Activated CD4-positive, alpha-beta T cell treated with anti-CD3 and anti-CD28 coated beads for 36 hours (primary cell): ENCODE measurements at regions not wholly inside any gene's neighbourhood (a gene's known extent, or its start where the extent isn't known, plus 50 kb on each side); places are given as distances from the start of the nearest gene placed in this dataset.
"Not testable (repeated sequence)": the region's sequence is repeated elsewhere in the genome, so short reads cannot be mapped to it uniquely, and the experiment has no call there.

Source experiments
- ATAC-seq: fragments of 200-7000 bp; cut with Tn5 transposase; one replicate; pipeline ENCODE4 v1.10.0; 2021; ENCODE audit warnings: mild to moderate bottlenecking, moderate library complexity
- CTCF ChIA-PET: fragments of 350-600 bp; sonication (Branson Sonifier 250); formaldehyde crosslinking; loops from one replicate; lab custom pipeline; 2021; ENCODE audit warnings: antibody characterized with exemption; lab: Charles Lee
- POLR2A ChIA-PET: fragments of 350-600 bp; sonication (Branson Sonifier 250); formaldehyde crosslinking; loops from one replicate; lab custom pipeline; 2021; ENCODE audit warnings: antibody characterized with exemption, inconsistent platforms; lab: Charles Lee
- DNase-seq: peaks from one replicate; pipeline ENCODE4 v3.0.0-alpha.2; 2020
- H3K27ac Mint-ChIP-seq: one replicate; pipeline ENCODE4 v1.8.0; 2021; ENCODE audit warnings: mixed read lengths
- H3K27me3 Mint-ChIP-seq: one replicate; pipeline ENCODE4 v1.8.0; 2021; ENCODE audit warnings: mixed read lengths
- H3K36me3 Mint-ChIP-seq: one replicate; pipeline ENCODE4 v1.8.0; 2021; ENCODE audit warnings: low read depth, mixed read lengths
- H3K4me1 Mint-ChIP-seq: one replicate; pipeline ENCODE4 v1.8.0; 2021; ENCODE audit warnings: mixed read lengths
- H3K4me3 Mint-ChIP-seq: one replicate; pipeline ENCODE4 v1.8.0; 2021; ENCODE audit warnings: mild to moderate bottlenecking, moderate library complexity, mixed read lengths
- H3K9me3 Mint-ChIP-seq: one replicate; pipeline ENCODE4 v1.8.0; 2021; ENCODE audit warnings: low read depth, mixed read lengths
- intact Hi-C, 2 experiments: fragments of 100-400 bp; cut with DNase I in 1 of 2; cut with micrococcal nuclease in 1 of 2; formaldehyde crosslinking; loops; one replicate each; pipeline versions ENCODE4 v1.14.2 to v1.15.1; 2022 to 2024; cut with DNase I, micrococcal nuclease

GRCh38 chr10:121262774-121263430 lies 335.3 kb downstream of the FGFR2 start:
- Mint-ChIP-seq H3K4me3 (no peak overlapping the region), H3K27ac (no peak overlapping the region), H3K27me3 (no peaks in the 10 kb centered on the region), H3K36me3 (no peaks in the 10 kb centered on the region), H3K9me3 (no peaks in the 10 kb centered on the region), H3K4me1 (no peaks in the 10 kb centered on the region)
- intact Hi-C loops, result no loop called here
- ChIA-PET CTCF (interaction anchor here (0.6 kb wide), 1 partner anchor 198 kb away, joined by 3 read pairs; no protein-coding TSS in a partner anchor), POLR2A (no interaction called here)
- ATAC-seq (no peak), DNase-seq (no peak)

DNA sequence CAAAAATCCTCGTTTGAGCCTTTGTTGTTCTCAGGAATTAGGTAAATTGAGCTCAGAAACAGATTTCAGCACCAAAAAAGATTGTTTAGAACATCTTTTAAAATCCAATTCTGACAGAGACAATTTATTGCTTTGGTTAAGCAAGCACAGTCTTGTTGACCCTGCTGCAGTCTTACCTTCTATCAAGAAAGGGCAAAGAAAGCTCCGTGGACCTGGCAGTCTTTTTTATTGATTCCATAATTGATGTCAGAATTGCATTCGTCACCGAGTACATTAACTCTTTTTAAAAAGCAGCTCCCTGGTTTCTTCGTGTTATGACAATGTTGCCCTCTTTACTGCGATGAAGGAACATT lies 334.8 kb downstream of the FGFR2 start:
- intact Hi-C loops, result no loop called here
- ChIA-PET CTCF (interaction anchor here (0.6 kb wide), 2 partner anchors 197 to 807 kb away, joined by 3 read pairs; no protein-coding TSS in a partner anchor), POLR2A (no interaction called here)
- H3K9me3 Mint-ChIP-seq, result no peaks in the 10 kb centered on the region
- no peak for DNase-seq
- H3K4me3 Mint-ChIP-seq, result no peak overlapping the region
- no peak overlapping the region for H3K27ac Mint-ChIP-seq
- no peaks in the 10 kb centered on the region for H3K4me1 Mint-ChIP-seq
- ATAC-seq, result no peak
- no peaks in the 10 kb centered on the region for H3K36me3 Mint-ChIP-seq
- peaks cover under 1% of the 10 kb centered on the region for H3K27me3 Mint-ChIP-seq

DNA sequence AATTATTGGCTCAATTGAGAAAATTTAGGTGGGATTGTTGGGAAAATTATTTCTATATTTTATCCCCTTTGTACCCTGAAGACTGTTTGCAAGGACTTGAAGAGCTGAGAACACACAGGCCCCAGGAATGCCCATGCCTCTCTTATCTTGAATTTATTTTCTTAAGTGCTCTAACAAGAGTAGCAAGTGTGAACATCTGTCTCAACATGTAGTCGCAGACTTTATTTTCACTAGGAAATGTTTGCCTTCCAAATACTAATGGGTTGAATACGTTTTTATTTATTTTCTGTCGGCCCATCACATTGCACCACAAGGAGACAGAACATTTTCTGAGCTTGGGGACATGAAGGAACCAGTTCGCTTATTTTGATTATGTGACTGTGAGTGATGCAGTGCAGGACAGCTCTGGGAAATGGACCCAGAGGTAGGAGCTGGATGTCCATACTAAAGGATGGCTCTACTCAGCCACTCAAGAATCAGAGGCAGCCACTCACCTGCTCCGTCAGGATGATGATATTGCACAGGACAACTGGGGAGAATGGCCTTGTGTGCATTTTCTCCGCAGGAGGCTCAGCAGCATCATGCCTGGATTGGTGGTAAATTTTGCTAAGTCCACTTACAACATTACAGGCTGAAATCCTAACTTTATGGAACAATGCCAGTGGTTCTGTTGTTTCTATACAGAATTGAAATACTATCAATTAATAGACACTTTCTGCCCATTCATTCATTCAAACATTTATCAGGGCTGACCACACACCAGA lies 332.7 kb downstream of the FGFR2 start:
- Mint-ChIP-seq H3K27me3 (peaks cover 2% of the 10 kb centered on the region), H3K36me3 (no peaks in the 10 kb centered on the region), H3K4me1 (no peaks in the 10 kb centered on the region), H3K4me3 (no peak overlapping the region), H3K9me3 (no peaks in the 10 kb centered on the region), H3K27ac (no peak overlapping the region)
- DNase-seq, result no peak
- POLR2A ChIA-PET, result no interaction called here
- CTCF ChIA-PET, result no interaction called here
- no peak for ATAC-seq
- intact Hi-C loops, result no loop called here

GRCh38 chr10:121266370-121266769 lies 331.9 kb downstream of the FGFR2 start:
- POLR2A ChIA-PET, result no interaction called here
- H3K4me3 Mint-ChIP-seq, result no peak overlapping the region

DNA sequence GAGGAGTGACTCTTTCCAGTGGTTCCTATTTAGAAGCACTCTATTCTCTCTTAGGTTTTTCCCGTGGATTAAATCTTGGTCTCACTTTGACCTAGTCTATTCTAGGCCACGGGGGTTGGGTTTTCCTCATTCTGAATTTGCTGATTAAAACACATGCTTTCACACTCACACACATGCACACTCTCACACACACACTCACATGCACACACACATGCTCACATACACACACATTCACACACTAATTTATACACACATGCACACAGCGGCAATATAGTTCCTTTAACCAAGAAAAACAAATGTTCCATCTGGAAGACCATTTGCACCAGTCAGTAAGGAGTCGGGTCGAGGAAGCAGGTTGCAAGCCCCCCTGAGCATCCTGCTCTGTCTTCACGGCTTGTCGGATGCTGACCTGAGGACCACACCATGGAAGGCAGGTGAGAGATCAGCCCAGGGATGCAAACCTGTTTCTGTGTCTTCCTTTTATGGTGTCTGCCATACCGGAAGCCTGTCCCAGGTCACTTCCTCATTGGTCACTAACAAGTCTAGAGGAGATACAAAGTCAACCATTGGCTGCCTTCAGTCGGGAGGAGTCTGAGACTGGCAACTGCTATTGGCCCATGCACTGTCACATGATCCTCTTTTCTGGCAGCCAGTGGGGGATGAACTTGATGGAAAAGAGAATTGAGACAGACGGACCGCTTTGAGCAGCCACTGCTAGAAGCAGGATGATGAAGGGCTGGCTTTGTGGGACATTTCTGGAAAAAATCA lies 330.8 kb downstream of the FGFR2 start:
- Mint-ChIP-seq H3K27ac (no peak overlapping the region), H3K4me3 (no peak overlapping the region), H3K9me3 (no peaks in the 10 kb centered on the region), H3K27me3 (peaks cover 2% of the 10 kb centered on the region), H3K4me1 (no peaks in the 10 kb centered on the region), H3K36me3 (no peaks in the 10 kb centered on the region)
- no peak for DNase-seq
- ChIA-PET POLR2A (no interaction called here), CTCF (no interaction called here)
- ATAC-seq, result no peak
- intact Hi-C loops, result no loop called here

More at GRCh38 chr10:121266370-121266769, 331.9 kb downstream of the FGFR2 start:
- Mint-ChIP-seq H3K9me3 (no peaks in the 10 kb centered on the region), H3K27ac (no peak overlapping the region), H3K27me3 (peaks cover 2% of the 10 kb centered on the region), H3K36me3 (no peaks in the 10 kb centered on the region), H3K4me1 (no peaks in the 10 kb centered on the region)
- no peak for ATAC-seq
- intact Hi-C loops, result no loop called here
- no peak for DNase-seq
- CTCF ChIA-PET, result no interaction called here

DNA sequence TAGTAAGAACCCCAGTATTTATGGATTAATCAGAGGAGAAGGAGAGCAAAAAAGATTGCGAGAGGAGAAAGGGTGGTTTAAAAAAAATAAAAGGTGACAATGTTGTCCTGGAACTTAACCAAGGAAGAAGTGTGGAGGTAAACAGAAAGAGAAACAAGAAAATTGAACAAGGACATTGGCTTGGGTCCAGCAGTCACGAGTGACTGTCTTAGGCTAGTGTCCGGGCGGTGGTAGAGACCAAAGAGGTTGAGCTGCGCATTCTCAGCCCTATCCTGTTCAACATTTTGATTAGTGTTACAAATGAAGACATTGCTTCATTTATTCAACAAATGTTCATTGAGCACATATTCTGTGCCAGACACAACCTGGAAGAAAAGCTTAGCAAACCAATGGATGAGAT lies 329.9 kb downstream of the FGFR2 start:
- H3K9me3 Mint-ChIP-seq, result no peaks in the 10 kb centered on the region
- CTCF ChIA-PET, result no interaction called here
- H3K4me1 Mint-ChIP-seq, result no peaks in the 10 kb centered on the region
- no peak overlapping the region for H3K4me3 Mint-ChIP-seq
- H3K27me3 Mint-ChIP-seq, result peaks cover 2% of the 10 kb centered on the region
- DNase-seq (no peak), ATAC-seq (no peak)
- H3K36me3 Mint-ChIP-seq, result no peaks in the 10 kb centered on the region
- POLR2A ChIA-PET, result no interaction called here
- H3K27ac Mint-ChIP-seq, result no peak overlapping the region
- intact Hi-C loops, result no loop called here

DNA sequence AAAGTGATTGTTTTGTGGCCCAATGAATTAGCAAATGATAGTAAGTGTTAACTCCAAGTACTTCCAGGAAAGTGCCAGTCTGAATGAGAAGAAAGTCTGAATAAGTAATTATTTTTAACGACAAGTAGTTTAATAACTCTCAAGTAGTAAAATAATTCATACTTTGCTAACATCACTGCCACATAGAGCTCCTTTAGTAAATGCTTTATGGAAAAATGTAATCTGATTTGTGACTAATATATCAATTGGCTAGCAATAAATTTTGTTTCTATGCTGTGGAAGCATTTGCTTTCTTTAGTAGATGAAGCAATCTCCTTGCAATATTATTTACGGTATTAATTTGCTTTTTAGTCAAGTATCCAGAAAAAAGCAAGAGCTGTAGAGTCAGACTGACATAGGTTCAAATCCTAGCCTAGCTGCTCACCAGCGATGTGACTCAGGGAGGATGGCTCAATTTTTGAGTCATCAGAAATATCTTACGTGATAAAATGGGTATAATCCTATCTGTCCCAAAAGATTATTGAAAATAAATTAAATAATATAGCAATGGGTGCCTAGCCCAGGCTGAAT lies 329.3 kb downstream of the FGFR2 start:
- DNase-seq, result no peak
- Mint-ChIP-seq H3K36me3 (no peaks in the 10 kb centered on the region), H3K4me1 (no peaks in the 10 kb centered on the region), H3K9me3 (no peaks in the 10 kb centered on the region), H3K27ac (no peak overlapping the region), H3K4me3 (no peak overlapping the region), H3K27me3 (peaks cover 2% of the 10 kb centered on the region)
- intact Hi-C loops, result no loop called here
- ChIA-PET CTCF (interaction anchor here (1.0 kb wide), 1 partner anchor 320 kb away, joined by 3 read pairs; no protein-coding TSS in a partner anchor), POLR2A (no interaction called here)
- ATAC-seq, result no peak

DNA sequence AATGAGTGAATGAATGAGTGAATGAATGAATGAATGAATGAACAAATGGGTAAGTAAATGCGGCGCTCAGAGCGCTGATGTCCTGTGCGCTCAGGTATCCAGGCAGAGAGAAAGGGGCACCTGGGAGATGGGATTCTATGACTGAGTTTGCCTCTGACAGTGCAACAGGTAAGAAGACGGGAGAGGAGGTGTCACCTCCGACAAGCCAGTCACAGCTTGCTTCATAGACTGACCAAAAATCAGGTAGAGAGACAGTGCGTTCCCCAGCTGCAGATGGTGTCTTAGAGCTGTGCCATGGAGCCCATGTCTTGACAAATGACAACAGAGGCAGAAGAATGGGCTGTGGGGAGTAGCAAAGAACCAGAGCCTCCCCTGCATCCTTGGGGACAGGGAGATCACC lies 327.3 kb downstream of the FGFR2 start:
- POLR2A ChIA-PET, result no interaction called here
- Mint-ChIP-seq H3K27me3 (peaks cover 2% of the 10 kb centered on the region), H3K27ac (no peak overlapping the region), H3K9me3 (no peaks in the 10 kb centered on the region), H3K36me3 (no peaks in the 10 kb centered on the region), H3K4me1 (no peaks in the 10 kb centered on the region), H3K4me3 (no peak overlapping the region)
- ATAC-seq, result no peak
- no peak for DNase-seq
- intact Hi-C loops, result no loop called here
- CTCF ChIA-PET, result no interaction called here

GRCh38 chr10:121276046-121276445 lies 322.2 kb downstream of the FGFR2 start:
- intact Hi-C loops, result no loop called here
- Mint-ChIP-seq H3K27ac (no peak overlapping the region), H3K9me3 (peaks cover 3% of the 10 kb centered on the region), H3K4me3 (no peak overlapping the region), H3K4me1 (no peaks in the 10 kb centered on the region), H3K36me3 (no peaks in the 10 kb centered on the region), H3K27me3 (no peaks in the 10 kb centered on the region)
- DNase-seq (no peak), ATAC-seq (no peak)
- CTCF ChIA-PET, result no interaction called here
- POLR2A ChIA-PET, result no interaction called here

- Mint-ChIP-seq H3K4me3 (no peak overlapping the region), H3K4me1 (no peaks in the 10 kb centered on the region), H3K9me3 (peaks cover 3% of the 10 kb centered on the region), H3K27me3 (no peaks in the 10 kb centered on the region), H3K27ac (no peak overlapping the region), H3K36me3 (no peaks in the 10 kb centered on the region)
- ChIA-PET CTCF (no interaction called here), POLR2A (no interaction called here)
- no peak for DNase-seq
- intact Hi-C loops, result no loop called here
- ATAC-seq, result no peak
These were observed 321.4 kb downstream of the FGFR2 start for GRCh38 chr10:121276822-121277221.

DNA sequence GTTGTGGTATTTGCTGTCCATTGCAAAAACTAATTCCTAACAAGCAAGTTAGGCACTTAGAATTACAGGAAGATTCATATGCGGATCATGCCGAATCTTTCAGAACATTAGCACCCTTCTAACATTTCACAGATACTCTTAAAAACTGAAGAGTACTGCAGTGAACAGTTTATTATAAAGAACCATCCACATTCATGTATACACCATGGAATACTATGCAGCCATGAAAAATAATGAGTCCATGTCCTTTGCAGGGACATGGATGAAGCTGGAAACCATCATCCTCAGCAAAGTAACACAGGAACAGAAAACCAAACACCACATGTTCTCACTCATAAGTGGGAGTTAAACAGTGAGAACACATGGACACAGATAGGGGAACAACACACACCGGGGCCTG lies 319.9 kb downstream of the FGFR2 start:
- DNase-seq, CTCF ChIA-PET, H3K27ac Mint-ChIP-seq, H3K36me3 Mint-ChIP-seq, intact Hi-C loops, H3K27me3 Mint-ChIP-seq, POLR2A ChIA-PET, H3K9me3 Mint-ChIP-seq, H3K4me3 Mint-ChIP-seq, ATAC-seq, H3K4me1 Mint-ChIP-seq: not testable (repeated sequence)
